Stimulated activated CD8-positive, alpha-beta memory T cell treated with anti-CD3 and anti-CD28 coated beads, Interleukin-15, amount 100 ng/mL, for 1 hour (primary cell): ENCODE measurements at regions not wholly inside any gene's neighbourhood (a gene's known extent, or its start where the extent isn't known, plus 50 kb on each side); places are given as distances from the start of the nearest gene placed in this dataset.

ENCODE experiments used
- DNase-seq: peaks from one replicate; pipeline ENCODE4 v3.0.0-alpha.2; 2020; ENCODE audit warnings: low read depth

GRCh38 chr17:36867716-36868341 is 69.4 kb upstream of the LHX1 start:
- no peak for DNase-seq

GRCh38 chr17:36868777-36869176 is 68.5 kb upstream of the LHX1 start:
- no peak for DNase-seq

GRCh38 chr17:36869441-36869840 is 67.8 kb upstream of the LHX1 start:
- DNase-seq: no peak

- no peak for DNase-seq
Observed at GRCh38 chr17:36869856-36870719, 67.2 kb upstream of the LHX1 start.

GRCh38 chr17:36870720-36870999 is 66.6 kb upstream of the LHX1 start:
- DNase-seq: no peak

- DNase-seq: no peak
Observed at GRCh38 chr17:36875698-36876293, 61.5 kb upstream of the LHX1 start.

- DNase-seq: no peak
Observed at GRCh38 chr17:36876966-36877365, 60.3 kb upstream of the LHX1 start.

- no peak for DNase-seq
Observed at GRCh38 chr17:36877771-36878170, 59.5 kb upstream of the LHX1 start.

- DNase-seq: no peak
Observed at GRCh38 chr17:36878216-36878615, 59.1 kb upstream of the LHX1 start.

- no peak for DNase-seq
Observed at GRCh38 chr17:36879027-36879426, 58.2 kb upstream of the LHX1 start.

- no peak for DNase-seq
Observed at GRCh38 chr17:36879624-36880131, 57.6 kb upstream of the LHX1 start.

GRCh38 chr17:36880268-36880905 is 56.9 kb upstream of the LHX1 start:
- no peak for DNase-seq

- DNase-seq: no peak
Observed at GRCh38 chr17:36881323-36881722, 56.0 kb upstream of the LHX1 start.

- DNase-seq: no peak
Observed at GRCh38 chr17:36884495-36885152, 52.7 kb upstream of the LHX1 start.

- no peak for DNase-seq
Observed at GRCh38 chr17:36885153-36885735, 52.0 kb upstream of the LHX1 start.

GRCh38 chr17:36885771-36886377 is 51.4 kb upstream of the LHX1 start:
- no peak for DNase-seq
